Astrocyte of the spinal cord (primary cell): ENCODE measurements at regions not wholly inside any gene's neighbourhood (a gene's known extent, or its start where the extent isn't known, plus 50 kb on each side); places are given as distances from the start of the nearest gene placed in this dataset.
A peak's percentile ranks its signal among the peaks of the same experiment; 100 is the strongest.

Source experiments
- DNase-seq: peaks from one replicate; pipeline ENCODE4 v3.0.0; 2011; ENCODE audit warnings: low read depth, low spot score
- H3K4me3 ChIP-seq: 2 replicates; pipeline ENCODE4 v1.5.1; 2011; ENCODE audit warnings: low read depth, mild to moderate bottlenecking, low read length, moderate library complexity
- in situ Hi-C: cut with HindIII; loops from 2 replicates; pipeline ENCODE4 v1.10.0; 2017; ENCODE audit warnings: low sequenced_read_pairs
- TF ChIP-seq, protein P1 (sequence below): IDR thresholded peaks from 2 replicates; pipeline ENCODE4 v1.5.1; 2012; ENCODE audit warnings: low read depth, mild to moderate bottlenecking, low read length, inconsistent platforms

GRCh38 chr6:144651234-144651633, 366.1 kb downstream of the UTRN start:
- H3K4me3 ChIP-seq, result no peak overlapping the region
- TF ChIP-seq, protein P1, sequence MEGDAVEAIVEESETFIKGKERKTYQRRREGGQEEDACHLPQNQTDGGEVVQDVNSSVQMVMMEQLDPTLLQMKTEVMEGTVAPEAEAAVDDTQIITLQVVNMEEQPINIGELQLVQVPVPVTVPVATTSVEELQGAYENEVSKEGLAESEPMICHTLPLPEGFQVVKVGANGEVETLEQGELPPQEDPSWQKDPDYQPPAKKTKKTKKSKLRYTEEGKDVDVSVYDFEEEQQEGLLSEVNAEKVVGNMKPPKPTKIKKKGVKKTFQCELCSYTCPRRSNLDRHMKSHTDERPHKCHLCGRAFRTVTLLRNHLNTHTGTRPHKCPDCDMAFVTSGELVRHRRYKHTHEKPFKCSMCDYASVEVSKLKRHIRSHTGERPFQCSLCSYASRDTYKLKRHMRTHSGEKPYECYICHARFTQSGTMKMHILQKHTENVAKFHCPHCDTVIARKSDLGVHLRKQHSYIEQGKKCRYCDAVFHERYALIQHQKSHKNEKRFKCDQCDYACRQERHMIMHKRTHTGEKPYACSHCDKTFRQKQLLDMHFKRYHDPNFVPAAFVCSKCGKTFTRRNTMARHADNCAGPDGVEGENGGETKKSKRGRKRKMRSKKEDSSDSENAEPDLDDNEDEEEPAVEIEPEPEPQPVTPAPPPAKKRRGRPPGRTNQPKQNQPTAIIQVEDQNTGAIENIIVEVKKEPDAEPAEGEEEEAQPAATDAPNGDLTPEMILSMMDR, result no peak
- in situ Hi-C loops, result no loop called here
- DNase-seq, result no peak

DNA sequence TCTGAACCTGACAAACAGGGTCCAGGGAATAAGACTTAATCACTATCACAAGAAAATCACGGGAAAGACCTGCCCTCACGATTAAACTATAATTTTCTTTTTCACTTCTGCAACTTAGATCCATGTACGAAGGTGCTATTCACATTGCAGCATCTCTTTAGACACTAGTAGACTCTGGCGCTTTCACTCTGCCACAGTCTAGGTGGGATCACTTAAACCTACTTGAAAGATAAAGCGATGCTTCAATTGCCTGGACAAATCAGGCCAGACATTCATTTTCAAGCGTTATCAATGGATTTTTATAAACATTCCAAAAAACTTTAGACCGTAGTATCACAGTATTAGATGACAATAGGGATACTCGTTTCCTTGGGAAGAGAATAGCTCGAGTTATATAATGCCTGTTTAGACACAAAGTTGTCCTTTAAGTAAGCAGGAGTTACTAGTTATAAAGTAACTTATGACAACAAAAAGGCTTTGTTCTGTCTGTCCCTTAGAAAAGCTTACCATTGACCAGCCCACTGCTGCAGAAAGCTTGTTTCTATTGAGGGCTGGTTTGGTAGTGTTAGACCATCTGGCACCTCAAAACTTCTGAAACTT, 367.3 kb downstream of the UTRN start:
- in situ Hi-C loops, result no loop called here
- TF ChIP-seq, protein P1, result no peak
- no peak for DNase-seq
- H3K4me3 ChIP-seq, result no peak overlapping the region

DNA sequence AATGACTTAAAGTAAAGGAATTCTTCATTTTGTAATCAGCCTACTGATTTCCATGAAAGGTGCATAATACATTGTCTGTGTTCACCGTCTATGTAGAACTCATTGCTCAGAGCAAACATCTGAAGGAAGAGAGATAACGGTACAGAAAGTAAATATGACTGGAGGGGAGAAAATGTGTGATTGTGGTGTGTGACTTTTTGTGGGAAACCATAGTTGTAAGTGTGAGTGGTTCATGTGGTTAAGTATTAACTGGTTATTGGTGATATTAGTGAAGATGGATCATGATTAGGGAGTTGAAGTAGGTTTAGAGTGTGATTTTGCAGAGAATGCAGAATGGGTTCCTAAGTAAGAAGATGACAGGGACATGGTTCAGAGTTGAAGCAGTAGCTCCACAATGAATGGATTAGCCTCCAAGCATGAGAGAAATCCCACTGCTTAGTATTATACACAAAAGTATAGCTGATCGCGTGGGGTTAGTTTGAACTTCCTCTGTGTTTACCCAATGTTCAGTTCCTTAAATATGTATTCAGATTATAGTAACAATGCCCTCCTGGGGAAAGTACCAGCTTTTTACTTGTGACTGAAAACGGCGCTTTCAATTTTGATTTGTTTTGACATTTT, 368.9 kb downstream of the UTRN start:
- no peak for DNase-seq
- in situ Hi-C loops, result no loop called here
- no peak overlapping the region for H3K4me3 ChIP-seq
- TF ChIP-seq, protein P1, result no peak

DNA sequence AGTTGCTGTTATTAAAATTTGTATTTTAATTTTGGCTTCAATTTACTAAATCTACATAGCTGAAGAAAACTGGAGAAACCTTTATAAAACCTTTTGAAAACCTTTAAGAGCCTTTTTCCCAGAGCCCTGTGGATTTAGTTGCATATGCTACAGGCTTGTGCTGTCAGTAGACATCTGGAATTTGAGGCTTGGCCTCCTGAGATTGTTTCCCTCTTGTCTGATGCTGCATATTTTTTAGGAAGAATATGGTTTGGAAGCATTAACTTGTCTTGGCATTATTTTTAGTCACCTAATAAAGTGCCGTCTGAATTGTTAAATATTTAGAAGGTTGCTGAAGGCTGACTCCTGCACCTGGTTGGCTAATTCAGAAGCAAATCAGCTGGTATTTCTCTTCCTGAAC, 369.4 kb downstream of the UTRN start:
- in situ Hi-C loops, result no loop called here
- TF ChIP-seq, protein P1, result no peak
- no peak for DNase-seq
- no peak overlapping the region for H3K4me3 ChIP-seq

DNA sequence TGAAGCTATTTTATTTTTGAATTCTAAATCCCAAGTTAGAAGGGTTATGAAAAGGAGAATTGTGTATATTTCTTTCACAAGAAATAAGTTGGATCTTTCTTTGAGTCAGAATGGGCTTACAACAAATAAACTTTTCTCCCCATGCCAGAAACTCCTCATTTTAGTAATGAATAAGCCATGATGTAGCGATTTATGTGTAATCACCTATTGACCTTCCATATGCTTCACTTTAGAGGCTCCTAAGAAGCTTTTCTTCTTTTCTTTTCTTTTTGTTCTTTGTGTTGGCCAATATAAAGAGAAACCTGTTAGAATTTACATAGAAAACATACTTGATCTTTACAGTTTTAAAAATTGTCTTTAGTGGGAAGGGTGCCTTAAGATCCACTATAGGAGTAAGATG, 370.2 kb downstream of the UTRN start:
- in situ Hi-C loops, result no loop called here
- TF ChIP-seq, protein P1, result no peak
- DNase-seq, result no peak
- H3K4me3 ChIP-seq, result no peak overlapping the region

- TF ChIP-seq, protein P1, result no peak
- H3K4me3 ChIP-seq, result no peak overlapping the region
- in situ Hi-C loops, result no loop called here
These were observed 372.6 kb downstream of the UTRN start for GRCh38 chr6:144657691-144658090.

More at GRCh38 chr6:144657691-144658090, 372.6 kb downstream of the UTRN start:
- peak; percentile 84 for DNase-seq
